Gastrocnemius medialis (tissue), 4 donors: ENCODE measurements at regions not wholly inside any gene's neighbourhood (a gene's known extent, or its start where the extent isn't known, plus 50 kb on each side); places are given as distances from the start of the nearest gene placed in this dataset.

Experiments used
- ATAC-seq, 2 donors: fragments of 150-250 bp; one replicate each; pipeline ENCODE4 v1.9.1; 2016
- DNase-seq, 2 donors: peaks; one replicate each; pipeline ENCODE4 v3.0.0-alpha.2; 2019
- H3K27ac ChIP-seq, 4 donors: fragments of 200-600 bp; sonication (generic); 1 replicate in 1 of 4; 2 replicates in 3 of 4; pipeline ENCODE4 v1.5.1; 2016 to 2018; ENCODE audit warnings: mild to moderate bottlenecking in 2 of 4, moderate library complexity in 1 of 4
- H3K27me3 ChIP-seq, 3 donors: fragments of 200-600 bp; sonication (generic) in 2 of 3; 1 replicate in 1 of 3; 2 replicates in 2 of 3; pipeline versions ENCODE4 v1.5.1 to v1.6.0; 2016 to 2019; ENCODE audit warnings: mild to moderate bottlenecking in 1 of 3, moderate library complexity in 1 of 3
- H3K36me3 ChIP-seq, 2 donors: fragments of 200-600 bp; sonication (generic) in 1 of 2; one replicate each; pipeline ENCODE4 v1.5.1; 2017 to 2018
- H3K4me1 ChIP-seq, 2 donors: fragments of 200-600 bp; sonication (generic) in 1 of 2; one replicate each; pipeline ENCODE4 v1.5.1; 2016 to 2017; ENCODE audit warnings: mild to moderate bottlenecking in 2 of 2
- H3K4me3 ChIP-seq, 4 donors: fragments of 200-600 bp; sonication (generic) in 3 of 4; 1 replicate in 1 of 4; 2 replicates in 3 of 4; pipeline ENCODE4 v1.5.1; 2016 to 2019; ENCODE audit warnings: mild to moderate bottlenecking in 2 of 4
- H3K9me3 ChIP-seq, 3 donors: fragments of 200-600 bp; sonication (generic) in 2 of 3; 1 replicate in 1 of 3; 2 replicates in 2 of 3; pipeline ENCODE4 v1.5.1; 2016 to 2019
- CTCF ChIP-seq, 5 experiments: fragments of 450-650 bp in 3 of 5; fragments of 200-600 bp in 2 of 5; sonication (generic) in 2 of 5; IDR thresholded peaks in 4 of 5; conservative IDR thresholded peaks in 1 of 5; 1 replicate in 4 of 5; 2 replicates in 1 of 5; pipeline ENCODE4 v1.5.1; 2016 to 2019; ENCODE audit warnings: antibody characterized with exemption in 5 of 5, mild to moderate bottlenecking in 3 of 5, moderate library complexity in 3 of 5
- POLR2A ChIP-seq, 2 donors: fragments of 450-650 bp; IDR thresholded peaks; one replicate each; pipeline ENCODE4 v1.6.1; 2017; ENCODE audit warnings: antibody characterized with exemption in 2 of 2, mild to moderate bottlenecking in 2 of 2, moderate library complexity in 2 of 2
- in situ Hi-C, 4 donors: fragments of 200-750 bp; cut with MboI; loops; one replicate each; pipeline versions ENCODE4 v1.15.0 to v1.8.0; 2017; ENCODE audit warnings: low sequenced_read_pairs in 4 of 4
- intact Hi-C: fragments of 100-400 bp; cut with DNase I; formaldehyde crosslinking; loops from one replicate; pipeline ENCODE4 v1.15.1; 2023; ENCODE audit warnings: low total_unique reads

- intact Hi-C loops = no loop called here
Observed at GRCh38 chr18:25001803-25002202, 350.2 kb downstream of the ZNF521 start.

GRCh38 chr18:25005541-25006403 lies 346.2 kb downstream of the ZNF521 start:
- in situ Hi-C loops = no loop called here
- H3K27me3 ChIP-seq = no peaks in the 10 kb centered on the region
- H3K4me3 ChIP-seq = no peak overlapping the region
- intact Hi-C loops = loop anchor here (2.0 kb wide), 2 partner anchors 19 to 35 kb away; no protein-coding TSS in a partner anchor
- H3K9me3 ChIP-seq = no peaks in the 10 kb centered on the region
- ATAC-seq (peak; percentile 79 to 84), DNase-seq (no peak)
- peak overlapping the region; percentile 45 to 68 (median 61) for H3K27ac ChIP-seq
- no peaks in the 10 kb centered on the region for H3K36me3 ChIP-seq
- peaks cover 12 to 14% of the 10 kb centered on the region in 2 donors for H3K4me1 ChIP-seq
- no peak for TF ChIP-seq POLR2A (IDR thresholded peaks at IDR 0.05)
- no peak for TF ChIP-seq CTCF (IDR thresholded peaks at IDR 0.05 in 4 of 5, conservative IDR thresholded peaks at IDR 0.05 in 1 of 5)

More at GRCh38 chr18:25001803-25002202, 350.2 kb downstream of the ZNF521 start:
- Histone ChIP-seq H3K27ac (no peak overlapping the region), H3K9me3 (no peaks in the 10 kb centered on the region), H3K4me1 (peaks cover 12 to 14% of the 10 kb centered on the region in 2 donors), H3K27me3 (no peaks in the 10 kb centered on the region), H3K4me3 (no peak overlapping the region), H3K36me3 (no peaks in the 10 kb centered on the region)
- in situ Hi-C loops = no loop called here
- no peak for DNase-seq
- TF ChIP-seq CTCF (IDR thresholded peaks at IDR 0.05 in 4 of 5, conservative IDR thresholded peaks at IDR 0.05 in 1 of 5) = no peak
- no peak for TF ChIP-seq POLR2A (IDR thresholded peaks at IDR 0.05)
- no peak for ATAC-seq

- H3K27ac ChIP-seq = peak overlapping the region; percentile 29 to 64 (median 42)
- H3K9me3 ChIP-seq = no peaks in the 10 kb centered on the region
- no peak for TF ChIP-seq CTCF (IDR thresholded peaks at IDR 0.05 in 4 of 5, conservative IDR thresholded peaks at IDR 0.05 in 1 of 5)
- no peak for TF ChIP-seq POLR2A (IDR thresholded peaks at IDR 0.05)
- DNase-seq = no peak
- ATAC-seq = peak; percentile 95 to 98
- intact Hi-C loops (no loop called here), in situ Hi-C loops (no loop called here)
- no peaks in the 10 kb centered on the region for H3K36me3 ChIP-seq
- H3K4me3 ChIP-seq = no peak overlapping the region
- peaks cover 3 to 21% of the 10 kb centered on the region in 2 donors for H3K4me1 ChIP-seq
- no peaks in the 10 kb centered on the region for H3K27me3 ChIP-seq
Observed at GRCh38 chr18:25010623-25011374, 341.2 kb downstream of the ZNF521 start.
